ENCODE measurements at regions not wholly inside any gene's neighbourhood (a gene's known extent, or its start where the extent isn't known, plus 50 kb on each side); places are given as distances from the start of the nearest gene placed in this dataset.

DNA sequence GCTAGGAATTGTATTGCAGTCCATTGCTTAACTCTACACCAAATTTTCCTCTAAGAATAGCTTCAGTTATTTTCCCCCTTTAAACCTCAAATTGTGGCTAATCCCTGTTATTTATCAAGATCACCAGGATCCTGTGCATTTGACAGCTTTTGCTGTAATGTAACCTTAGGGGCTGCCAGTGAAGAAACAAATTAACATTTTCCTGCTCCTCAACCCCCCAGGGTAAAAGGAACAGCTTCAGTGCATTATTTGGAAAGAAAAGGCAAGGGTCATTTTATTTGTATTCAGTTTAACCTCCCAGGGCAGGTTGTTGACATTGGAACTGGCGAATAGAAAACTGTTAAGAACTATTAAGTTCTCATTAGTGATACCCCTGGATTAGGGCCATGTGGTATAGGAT, 57.0 kb downstream of the PCDH20 start:
- Histone ChIP-seq H3K27ac (no peak overlapping the region), H3K4me3 (no peak overlapping the region), H3K27me3 (ENCODE audit: low read depth) (no peaks in the 10 kb centered on the region), H3K9me3 (no peaks in the 10 kb centered on the region), H3K4me1 (no peaks in the 10 kb centered on the region), H3K36me3 (no peaks in the 10 kb centered on the region)
- intact Hi-C loops (cut with DNase I) = no loop called here
- TF ChIP-seq, protein P1, sequence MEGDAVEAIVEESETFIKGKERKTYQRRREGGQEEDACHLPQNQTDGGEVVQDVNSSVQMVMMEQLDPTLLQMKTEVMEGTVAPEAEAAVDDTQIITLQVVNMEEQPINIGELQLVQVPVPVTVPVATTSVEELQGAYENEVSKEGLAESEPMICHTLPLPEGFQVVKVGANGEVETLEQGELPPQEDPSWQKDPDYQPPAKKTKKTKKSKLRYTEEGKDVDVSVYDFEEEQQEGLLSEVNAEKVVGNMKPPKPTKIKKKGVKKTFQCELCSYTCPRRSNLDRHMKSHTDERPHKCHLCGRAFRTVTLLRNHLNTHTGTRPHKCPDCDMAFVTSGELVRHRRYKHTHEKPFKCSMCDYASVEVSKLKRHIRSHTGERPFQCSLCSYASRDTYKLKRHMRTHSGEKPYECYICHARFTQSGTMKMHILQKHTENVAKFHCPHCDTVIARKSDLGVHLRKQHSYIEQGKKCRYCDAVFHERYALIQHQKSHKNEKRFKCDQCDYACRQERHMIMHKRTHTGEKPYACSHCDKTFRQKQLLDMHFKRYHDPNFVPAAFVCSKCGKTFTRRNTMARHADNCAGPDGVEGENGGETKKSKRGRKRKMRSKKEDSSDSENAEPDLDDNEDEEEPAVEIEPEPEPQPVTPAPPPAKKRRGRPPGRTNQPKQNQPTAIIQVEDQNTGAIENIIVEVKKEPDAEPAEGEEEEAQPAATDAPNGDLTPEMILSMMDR (IDR thresholded peaks at IDR 0.05) = no peak
- no peak for DNase-seq
- ATAC-seq = no peak

DNA sequence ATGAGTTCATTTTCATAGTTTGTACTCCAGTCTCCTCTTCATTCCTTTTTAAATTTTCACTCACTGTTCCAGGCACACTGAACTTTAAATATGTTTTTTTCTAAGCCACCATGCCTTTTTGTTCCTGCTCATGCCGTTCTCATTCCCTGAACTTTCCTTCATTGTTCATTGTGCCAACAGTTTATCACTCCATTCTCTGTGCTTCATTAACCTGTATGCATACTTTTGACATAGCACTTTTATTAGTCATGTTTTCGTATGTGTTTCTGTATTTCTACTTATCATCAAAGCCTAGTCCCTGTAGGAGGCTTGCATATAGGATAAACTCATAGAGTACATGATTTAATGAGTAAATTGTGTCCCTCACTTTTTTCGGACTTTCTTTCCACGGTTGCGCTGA, 65.3 kb downstream of the PCDH20 start:
- H3K4me1 ChIP-seq = no peaks in the 10 kb centered on the region
- DNase-seq (no peak), ATAC-seq (no peak)
- intact Hi-C loops (cut with DNase I) = no loop called here
- no peaks in the 10 kb centered on the region for H3K36me3 ChIP-seq
- H3K9me3 ChIP-seq = no peaks in the 10 kb centered on the region
- H3K27ac ChIP-seq = no peak overlapping the region
- TF ChIP-seq, protein P1 (IDR thresholded peaks at IDR 0.05) = no peak
- no peak overlapping the region for H3K4me3 ChIP-seq
- H3K27me3 ChIP-seq (ENCODE audit: low read depth) = no peaks in the 10 kb centered on the region

DNA sequence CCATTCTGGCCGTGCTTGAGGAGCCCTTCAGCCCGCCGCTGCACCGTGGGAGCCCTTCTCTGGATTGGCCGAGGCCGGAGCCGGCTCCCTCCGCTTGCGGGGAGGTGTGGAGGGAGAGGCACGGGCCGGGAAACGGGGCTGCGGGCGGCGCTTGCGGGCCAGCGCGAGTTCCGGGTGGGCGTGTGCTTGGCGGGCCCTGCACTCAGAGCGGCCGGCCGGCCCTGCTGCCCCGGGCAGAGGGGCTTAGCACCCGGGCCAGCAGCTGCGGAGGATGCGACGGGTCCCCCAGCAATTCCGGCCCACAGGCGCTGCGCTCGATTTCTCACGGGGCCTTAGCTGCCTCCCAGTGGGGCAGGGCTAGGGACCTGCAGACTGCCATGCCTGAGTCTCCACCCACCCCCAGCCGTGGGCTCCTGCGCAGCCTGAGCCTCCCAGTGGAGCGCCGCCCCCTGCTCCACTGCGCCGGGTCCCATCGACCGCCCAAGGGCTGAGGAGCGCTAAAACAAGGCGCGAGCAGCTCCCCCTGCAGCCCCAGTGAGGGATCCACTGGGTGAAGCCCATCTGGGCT, 76.5 kb downstream of the PCDH20 start:
- TF ChIP-seq, protein P1 (IDR thresholded peaks at IDR 0.05) = no peak
- H3K4me1 ChIP-seq = no peaks in the 10 kb centered on the region
- intact Hi-C loops (cut with DNase I) = no loop called here
- H3K27ac ChIP-seq = no peak overlapping the region
- H3K27me3 ChIP-seq (ENCODE audit: low read depth) = no peaks in the 10 kb centered on the region
- no peaks in the 10 kb centered on the region for H3K9me3 ChIP-seq
- DNase-seq (no peak), ATAC-seq (peak in 1 of 2 donors; percentile 27)
- no peak overlapping the region for H3K4me3 ChIP-seq
- no peaks in the 10 kb centered on the region for H3K36me3 ChIP-seq

DNA sequence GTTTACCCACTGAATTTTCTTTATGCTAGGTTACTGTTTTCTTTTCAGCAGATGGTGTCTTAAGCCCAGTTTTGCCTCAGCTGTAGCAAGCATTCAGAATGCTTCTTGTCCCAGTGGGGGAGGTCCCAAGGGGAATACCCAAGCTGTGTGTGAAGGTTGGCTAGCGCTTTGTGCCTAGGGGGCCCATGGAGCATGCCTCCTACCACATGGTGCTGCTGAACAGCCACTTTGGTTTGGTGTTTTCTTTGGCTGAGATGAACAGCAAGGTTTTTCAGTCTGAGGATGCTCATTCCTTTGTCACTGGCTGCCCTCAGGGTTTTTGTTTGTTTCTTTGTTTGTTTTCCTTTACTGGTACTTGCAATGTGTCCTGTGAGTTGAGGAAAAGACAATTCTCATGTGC, 99.0 kb downstream of the PCDH20 start:
- Histone ChIP-seq H3K27me3 (ENCODE audit: low read depth) (no peaks in the 10 kb centered on the region), H3K4me1 (no peaks in the 10 kb centered on the region), H3K4me3 (no peak overlapping the region), H3K36me3 (no peaks in the 10 kb centered on the region), H3K9me3 (peaks cover 3% of the 10 kb centered on the region), H3K27ac (no peak overlapping the region)
- TF ChIP-seq, protein P1 (IDR thresholded peaks at IDR 0.05) = no peak
- ATAC-seq = no peak
- intact Hi-C loops (cut with DNase I) = no loop called here
- DNase-seq = no peak

DNA sequence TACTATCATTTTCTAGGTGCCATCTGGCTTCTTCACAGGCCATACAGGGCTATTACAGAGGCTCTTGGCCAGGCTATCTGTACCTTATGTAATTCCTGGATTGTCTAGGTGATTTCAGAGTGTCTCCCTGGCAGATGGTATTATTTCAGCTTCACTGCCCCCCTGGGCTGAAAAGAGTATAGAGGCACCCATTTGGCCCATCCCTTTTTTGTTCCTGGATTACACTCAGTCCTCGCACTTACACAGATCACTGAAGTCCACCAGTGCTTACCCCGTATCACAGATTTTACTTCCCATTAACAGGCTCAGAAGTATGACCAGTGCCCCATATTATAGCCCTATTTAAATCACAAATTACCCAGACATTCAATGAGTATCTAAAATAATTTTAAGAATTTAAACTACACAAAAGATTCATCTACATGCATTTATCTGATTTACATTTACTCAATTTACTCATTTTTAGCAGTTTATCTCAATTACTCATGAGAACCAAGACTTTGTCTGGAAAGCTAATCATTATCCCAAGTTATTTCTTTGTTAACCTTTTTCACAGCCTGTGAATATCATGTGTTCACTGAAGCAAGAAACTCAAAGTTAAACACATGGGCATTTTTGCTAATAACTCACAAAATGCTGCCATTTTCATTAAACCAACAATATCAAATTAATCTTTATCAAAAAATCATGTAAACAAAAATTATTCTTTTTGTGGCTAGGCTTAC, 121.0 kb downstream of the PCDH20 start:
- intact Hi-C loops (cut with DNase I) = no loop called here
- no peak for DNase-seq
- TF ChIP-seq, protein P1 (IDR thresholded peaks at IDR 0.05) = no peak
- Histone ChIP-seq H3K27me3 (ENCODE audit: low read depth) (no peaks in the 10 kb centered on the region), H3K4me3 (no peak overlapping the region), H3K36me3 (no peaks in the 10 kb centered on the region), H3K27ac (no peak overlapping the region), H3K9me3 (no peaks in the 10 kb centered on the region), H3K4me1 (no peaks in the 10 kb centered on the region)
- no peak for ATAC-seq
